CD4-positive, CD25-positive, alpha-beta regulatory T cell (primary cell): ENCODE measurements at regions not wholly inside any gene's neighbourhood (a gene's known extent, or its start where the extent isn't known, plus 50 kb on each side); places are given as distances from the start of the nearest gene placed in this dataset.
"Not testable (repeated sequence)": the region's sequence is repeated elsewhere in the genome, so short reads cannot be mapped to it uniquely, and the experiment has no call there.

Source experiments
- ATAC-seq, 2 donors: fragments of 150-1000 bp; cut with Tn5 transposase; one replicate each; pipeline ENCODE4 v1.10.0; 2021; ENCODE audit warnings: low read depth in 2 of 2, moderate number of reproducible peaks in 2 of 2, moderate library complexity in 1 of 2
- DNase-seq, 3 donors: peaks; one replicate each; pipeline versions ENCODE4 v3.0.0 to v3.0.0-alpha.2; 2012 to 2022; ENCODE audit warnings: mixed read lengths in 1 of 3
- H3K27ac ChIP-seq: one replicate; pipeline ENCODE4 v1.7.0; 2013; ENCODE audit warnings: mild to moderate bottlenecking, low read length; ENCODE audit not compliant: insufficient read depth, poor library complexity, severe bottlenecking
- H3K27me3 ChIP-seq: one replicate; pipeline ENCODE4 v1.7.0; 2013; ENCODE audit warnings: low read length; ENCODE audit not compliant: control insufficient read depth, insufficient read depth
- H3K36me3 ChIP-seq: one replicate; pipeline ENCODE4 v1.7.0; 2013; ENCODE audit warnings: mild to moderate bottlenecking, low read length, moderate library complexity; ENCODE audit not compliant: control insufficient read depth, insufficient read depth
- H3K4me1 ChIP-seq: 2 replicates; pipeline ENCODE4 v1.7.0; 2013; ENCODE audit warnings: mild to moderate bottlenecking, low read length; ENCODE audit not compliant: insufficient read depth, control insufficient read depth, poor library complexity, severe bottlenecking
- H3K4me3 ChIP-seq: one replicate; pipeline ENCODE4 v1.7.0; 2013; ENCODE audit warnings: low read depth, mild to moderate bottlenecking, low read length, moderate library complexity
- H3K9me3 ChIP-seq, 2 experiments: 1 replicate in 1 of 2; 2 replicates in 1 of 2; pipeline ENCODE4 v1.7.0; 2013; ENCODE audit warnings: low read length in 2 of 2, mild to moderate bottlenecking in 1 of 2, moderate library complexity in 1 of 2; ENCODE audit not compliant: control insufficient read depth in 2 of 2
- H3K27ac Mint-ChIP-seq, 3 donors: one replicate each; pipeline ENCODE4 v1.8.0; 2020 to 2022; ENCODE audit warnings: mild to moderate bottlenecking in 3 of 3, mixed read lengths in 3 of 3, moderate library complexity in 2 of 3
- H3K27me3 Mint-ChIP-seq: one replicate; pipeline ENCODE4 v1.8.0; 2022; ENCODE audit warnings: mild to moderate bottlenecking, mixed read lengths
- H3K36me3 Mint-ChIP-seq: one replicate; pipeline ENCODE4 v1.8.0; 2020; ENCODE audit warnings: mixed read lengths
- H3K4me1 Mint-ChIP-seq, 4 donors: one replicate each; pipeline ENCODE4 v1.8.0; 2020 to 2022; ENCODE audit warnings: mixed read lengths in 4 of 4, mild to moderate bottlenecking in 1 of 4
- H3K4me3 Mint-ChIP-seq, 4 donors: one replicate each; pipeline ENCODE4 v1.8.0; 2020 to 2022; ENCODE audit warnings: mild to moderate bottlenecking in 4 of 4, mixed read lengths in 4 of 4, moderate library complexity in 3 of 4
- H3K9me3 Mint-ChIP-seq, 7 donors: one replicate each; pipeline ENCODE4 v1.8.0; 2020 to 2022; ENCODE audit warnings: mixed read lengths in 7 of 7, mild to moderate bottlenecking in 3 of 7, moderate library complexity in 2 of 7

DNA sequence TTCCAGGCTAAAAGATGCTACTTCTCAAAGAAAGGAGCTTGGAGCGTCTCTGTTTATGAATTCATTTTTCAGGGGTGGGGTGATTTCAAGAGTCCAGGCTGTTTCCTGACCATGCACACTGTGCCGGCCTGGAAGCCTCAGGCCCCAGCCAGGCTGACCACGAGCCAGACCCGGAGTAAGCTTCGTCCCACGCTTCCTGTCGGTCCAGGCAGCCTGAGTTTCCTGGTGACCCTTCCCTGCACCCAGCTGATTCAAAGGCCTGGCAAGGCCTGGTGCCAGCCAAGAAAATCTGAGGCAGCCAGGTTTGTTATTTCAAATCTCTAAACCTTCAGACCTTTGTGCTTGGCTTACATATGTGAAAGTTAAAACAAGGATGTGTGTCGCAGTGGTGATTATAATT lies 62.1 kb upstream of the SMURF2 start:
- not testable (repeated sequence) for H3K4me1 ChIP-seq, H3K27me3 Mint-ChIP-seq, H3K27ac Mint-ChIP-seq, H3K4me1 Mint-ChIP-seq, H3K4me3 Mint-ChIP-seq, ATAC-seq, H3K36me3 Mint-ChIP-seq, H3K4me3 ChIP-seq, H3K36me3 ChIP-seq, H3K9me3 Mint-ChIP-seq, H3K27ac ChIP-seq, H3K9me3 ChIP-seq, DNase-seq, H3K27me3 ChIP-seq

GRCh38 chr17:64723781-64724180 lies 61.7 kb upstream of the SMURF2 start:
- H3K36me3 Mint-ChIP-seq = no peaks in the 10 kb centered on the region
- no peak for ATAC-seq
- Histone ChIP-seq H3K36me3 (no peaks in the 10 kb centered on the region), H3K9me3 (no peaks in the 10 kb centered on the region), H3K4me1 (no peaks in the 10 kb centered on the region), H3K27ac (no peak overlapping the region), H3K27me3 (no peaks in the 10 kb centered on the region), H3K4me3 (no peak overlapping the region)
- H3K4me3 Mint-ChIP-seq = no peak overlapping the region
- no peak for DNase-seq
- H3K9me3 Mint-ChIP-seq = no peaks in the 10 kb centered on the region
- no peak overlapping the region for H3K27ac Mint-ChIP-seq
- peaks cover 0 to 5% (median 0%) of the 10 kb centered on the region in 4 donors for H3K4me1 Mint-ChIP-seq
- no peaks in the 10 kb centered on the region for H3K27me3 Mint-ChIP-seq

GRCh38 chr17:64721556-64721955 lies 59.4 kb upstream of the SMURF2 start:
- not testable (repeated sequence) for H3K4me1 ChIP-seq, H3K36me3 ChIP-seq, H3K27ac Mint-ChIP-seq, H3K9me3 Mint-ChIP-seq, H3K27me3 Mint-ChIP-seq, H3K4me3 Mint-ChIP-seq, H3K36me3 Mint-ChIP-seq, H3K4me1 Mint-ChIP-seq, H3K4me3 ChIP-seq, H3K27me3 ChIP-seq, DNase-seq, H3K27ac ChIP-seq, ATAC-seq, H3K9me3 ChIP-seq

GRCh38 chr17:64720253-64720652 lies 58.1 kb upstream of the SMURF2 start:
- not testable (repeated sequence) for H3K27me3 Mint-ChIP-seq, H3K27ac ChIP-seq, H3K9me3 Mint-ChIP-seq, ATAC-seq, H3K4me1 Mint-ChIP-seq, H3K9me3 ChIP-seq, H3K4me3 ChIP-seq, H3K4me1 ChIP-seq, H3K27me3 ChIP-seq, H3K36me3 ChIP-seq, H3K36me3 Mint-ChIP-seq, H3K4me3 Mint-ChIP-seq, DNase-seq
- peak overlapping the region in 1 of 3 donors; percentile 33 for H3K27ac Mint-ChIP-seq

GRCh38 chr17:64719517-64719916 lies 57.4 kb upstream of the SMURF2 start:
- not testable (repeated sequence) for H3K4me3 ChIP-seq, H3K36me3 Mint-ChIP-seq, H3K27me3 Mint-ChIP-seq, H3K27ac Mint-ChIP-seq, H3K4me3 Mint-ChIP-seq, H3K9me3 ChIP-seq, H3K9me3 Mint-ChIP-seq, H3K27me3 ChIP-seq, H3K27ac ChIP-seq, H3K4me1 Mint-ChIP-seq, ATAC-seq, DNase-seq, H3K4me1 ChIP-seq, H3K36me3 ChIP-seq

DNA sequence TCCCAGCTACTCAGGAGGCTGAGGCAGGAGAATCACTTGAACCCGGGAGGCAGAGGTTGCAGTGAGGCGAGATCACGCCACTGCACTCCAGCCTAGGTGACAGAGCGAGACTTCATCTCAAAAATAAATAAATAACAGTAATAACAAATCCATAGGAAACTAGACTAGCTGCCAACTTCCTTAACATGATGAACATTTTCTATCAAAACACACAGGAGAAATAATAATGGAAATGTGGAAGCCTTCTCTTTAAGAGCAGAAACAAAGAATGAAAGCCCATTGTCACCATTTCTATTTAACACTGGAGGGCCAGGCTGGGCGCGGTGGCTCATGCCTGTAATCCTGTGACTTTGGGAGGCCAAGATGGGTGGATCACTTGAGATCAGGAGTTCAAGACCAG lies 56.7 kb upstream of the SMURF2 start:
- not testable (repeated sequence) for H3K4me1 ChIP-seq, H3K4me3 Mint-ChIP-seq, H3K36me3 ChIP-seq, H3K4me3 ChIP-seq, H3K36me3 Mint-ChIP-seq, H3K27ac ChIP-seq, ATAC-seq, H3K27me3 Mint-ChIP-seq, H3K27ac Mint-ChIP-seq, H3K9me3 ChIP-seq, DNase-seq, H3K27me3 ChIP-seq, H3K9me3 Mint-ChIP-seq
- H3K4me1 Mint-ChIP-seq = peaks cover 0 to 15% (median 7%) of the 10 kb centered on the region in 4 donors

DNA sequence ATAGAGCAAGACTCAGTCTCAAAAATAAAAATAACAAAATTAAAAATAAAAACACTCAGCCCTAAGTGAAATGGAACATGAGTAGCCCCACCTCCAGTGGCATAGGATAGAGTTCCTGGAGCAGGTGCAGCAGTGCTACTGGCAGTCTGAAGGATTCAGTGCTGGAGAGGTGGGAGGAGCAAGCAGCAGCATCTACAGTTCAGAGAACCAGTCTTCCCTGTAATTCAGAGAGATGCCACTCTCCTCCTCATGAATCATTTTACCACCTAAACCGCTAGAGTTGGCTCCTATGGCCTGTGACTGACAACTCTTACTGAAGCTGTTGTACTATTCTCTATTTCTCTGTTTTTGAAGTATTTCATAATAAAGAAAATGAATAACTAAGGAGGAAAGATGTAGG lies 56.0 kb upstream of the SMURF2 start:
- Mint-ChIP-seq H3K27me3 (peaks cover 4% of the 10 kb centered on the region), H3K36me3 (no peaks in the 10 kb centered on the region), H3K9me3 (no peaks in the 10 kb centered on the region), H3K4me1 (peaks cover 2 to 19% (median 11%) of the 10 kb centered on the region in 4 donors), H3K27ac (no peak overlapping the region), H3K4me3 (no peak overlapping the region)
- H3K9me3 ChIP-seq = no peaks in the 10 kb centered on the region
- H3K36me3 ChIP-seq = no peaks in the 10 kb centered on the region
- no peak for ATAC-seq
- H3K27ac ChIP-seq = no peak overlapping the region
- H3K27me3 ChIP-seq = no peaks in the 10 kb centered on the region
- DNase-seq = peak in 1 of 3 donors; percentile 11
- peaks cover 11% of the 10 kb centered on the region for H3K4me1 ChIP-seq
- no peak overlapping the region for H3K4me3 ChIP-seq

GRCh38 chr17:64716496-64716895 lies 54.4 kb upstream of the SMURF2 start:
- H3K36me3 Mint-ChIP-seq = not testable (repeated sequence)

More at GRCh38 chr17:64716496-64716895, 54.4 kb upstream of the SMURF2 start:
- not testable (repeated sequence) for H3K9me3 ChIP-seq, H3K4me3 Mint-ChIP-seq, H3K27me3 ChIP-seq, H3K36me3 ChIP-seq, H3K27ac Mint-ChIP-seq, H3K9me3 Mint-ChIP-seq, H3K4me3 ChIP-seq, DNase-seq, ATAC-seq, H3K27ac ChIP-seq, H3K27me3 Mint-ChIP-seq
- H3K4me1 Mint-ChIP-seq = peaks cover 6 to 34% (median 18%) of the 10 kb centered on the region in 4 donors
- H3K4me1 ChIP-seq = peaks cover 18% of the 10 kb centered on the region
